IMR-90 (cell line): ENCODE measurements at regions not wholly inside any gene's neighbourhood (a gene's known extent, or its start where the extent isn't known, plus 50 kb on each side); places are given as distances from the start of the nearest gene placed in this dataset.

Experiments
- FOS ChIP-seq: fragments of 150-350 bp; IDR thresholded peaks from 2 replicates; pipeline ENCODE4 v1.6.1; 2016; ENCODE audit warnings: low read depth, low read length
- MAFK ChIP-seq: IDR thresholded peaks from 2 replicates; pipeline ENCODE4 v1.6.1; 2012; ENCODE audit warnings: low read depth, low read length, improper control_type of control experiment
- POLR2A ChIP-seq: IDR thresholded peaks from 2 replicates; pipeline ENCODE4 v1.6.1; 2012; ENCODE audit warnings: mild to moderate bottlenecking, low read depth, low read length
- RFX5 ChIP-seq: IDR thresholded peaks from 2 replicates; pipeline ENCODE4 v1.8.0; 2012; ENCODE audit warnings: low read depth, mild to moderate bottlenecking, low read length, moderate library complexity
- SMC3 ChIP-seq: fragments of 150-350 bp; IDR thresholded peaks from 2 replicates; pipeline ENCODE4 v1.6.1; 2016; ENCODE audit warnings: low read depth, mild to moderate bottlenecking, antibody characterized with exemption, low read length, moderate library complexity
- TF ChIP-seq, protein P1 (sequence below): conservative IDR thresholded peaks from 2 replicates; pipeline ENCODE4 v1.5.1; 2012; ENCODE audit warnings: mild to moderate bottlenecking, low read depth, low read length, improper control_type of control experiment
- TF ChIP-seq, protein P2 (sequence below): fragments of 150-350 bp; IDR thresholded peaks from 2 replicates; pipeline ENCODE4 v1.6.1; 2016; ENCODE audit warnings: low read depth, mild to moderate bottlenecking, low read length, moderate library complexity, borderline replicate concordance
- TF ChIP-seq, protein P3 (sequence below): fragments of 150-350 bp; IDR thresholded peaks from 2 replicates; pipeline ENCODE4 v1.6.1; 2017; ENCODE audit warnings: mild to moderate bottlenecking, antibody characterized with exemption, low read length, low read depth

DNA sequence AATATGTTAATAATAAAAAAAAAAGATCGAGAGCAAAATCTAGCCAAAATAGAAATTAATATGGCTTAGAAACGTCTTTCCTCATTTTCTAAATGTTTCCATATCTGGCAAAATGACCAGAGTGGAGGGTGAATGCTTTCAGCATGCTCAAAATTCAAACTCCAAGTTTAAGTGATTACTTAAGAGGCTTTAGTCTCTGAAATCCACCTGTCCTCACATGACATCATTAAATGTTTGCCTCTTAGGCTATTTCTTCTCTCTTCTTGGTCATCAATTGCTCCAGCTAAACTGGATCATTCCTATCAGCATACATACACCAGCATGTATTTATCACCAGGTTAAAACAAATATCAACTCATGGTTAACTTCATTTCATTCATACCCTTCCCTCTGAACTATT is 54.5 kb upstream of the ATXN3L start:
- TF ChIP-seq, protein P1, sequence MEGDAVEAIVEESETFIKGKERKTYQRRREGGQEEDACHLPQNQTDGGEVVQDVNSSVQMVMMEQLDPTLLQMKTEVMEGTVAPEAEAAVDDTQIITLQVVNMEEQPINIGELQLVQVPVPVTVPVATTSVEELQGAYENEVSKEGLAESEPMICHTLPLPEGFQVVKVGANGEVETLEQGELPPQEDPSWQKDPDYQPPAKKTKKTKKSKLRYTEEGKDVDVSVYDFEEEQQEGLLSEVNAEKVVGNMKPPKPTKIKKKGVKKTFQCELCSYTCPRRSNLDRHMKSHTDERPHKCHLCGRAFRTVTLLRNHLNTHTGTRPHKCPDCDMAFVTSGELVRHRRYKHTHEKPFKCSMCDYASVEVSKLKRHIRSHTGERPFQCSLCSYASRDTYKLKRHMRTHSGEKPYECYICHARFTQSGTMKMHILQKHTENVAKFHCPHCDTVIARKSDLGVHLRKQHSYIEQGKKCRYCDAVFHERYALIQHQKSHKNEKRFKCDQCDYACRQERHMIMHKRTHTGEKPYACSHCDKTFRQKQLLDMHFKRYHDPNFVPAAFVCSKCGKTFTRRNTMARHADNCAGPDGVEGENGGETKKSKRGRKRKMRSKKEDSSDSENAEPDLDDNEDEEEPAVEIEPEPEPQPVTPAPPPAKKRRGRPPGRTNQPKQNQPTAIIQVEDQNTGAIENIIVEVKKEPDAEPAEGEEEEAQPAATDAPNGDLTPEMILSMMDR: no peak
- no peak for TF ChIP-seq FOS
- TF ChIP-seq, protein P2, sequence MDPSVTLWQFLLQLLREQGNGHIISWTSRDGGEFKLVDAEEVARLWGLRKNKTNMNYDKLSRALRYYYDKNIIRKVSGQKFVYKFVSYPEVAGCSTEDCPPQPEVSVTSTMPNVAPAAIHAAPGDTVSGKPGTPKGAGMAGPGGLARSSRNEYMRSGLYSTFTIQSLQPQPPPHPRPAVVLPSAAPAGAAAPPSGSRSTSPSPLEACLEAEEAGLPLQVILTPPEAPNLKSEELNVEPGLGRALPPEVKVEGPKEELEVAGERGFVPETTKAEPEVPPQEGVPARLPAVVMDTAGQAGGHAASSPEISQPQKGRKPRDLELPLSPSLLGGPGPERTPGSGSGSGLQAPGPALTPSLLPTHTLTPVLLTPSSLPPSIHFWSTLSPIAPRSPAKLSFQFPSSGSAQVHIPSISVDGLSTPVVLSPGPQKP: no peak
- no peak for TF ChIP-seq POLR2A
- TF ChIP-seq RFX5: no peak
- TF ChIP-seq MAFK: no peak
- TF ChIP-seq, protein P3, sequence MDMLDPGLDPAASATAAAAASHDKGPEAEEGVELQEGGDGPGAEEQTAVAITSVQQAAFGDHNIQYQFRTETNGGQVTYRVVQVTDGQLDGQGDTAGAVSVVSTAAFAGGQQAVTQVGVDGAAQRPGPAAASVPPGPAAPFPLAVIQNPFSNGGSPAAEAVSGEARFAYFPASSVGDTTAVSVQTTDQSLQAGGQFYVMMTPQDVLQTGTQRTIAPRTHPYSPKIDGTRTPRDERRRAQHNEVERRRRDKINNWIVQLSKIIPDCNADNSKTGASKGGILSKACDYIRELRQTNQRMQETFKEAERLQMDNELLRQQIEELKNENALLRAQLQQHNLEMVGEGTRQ: no peak
- no peak for TF ChIP-seq SMC3
